ENCODE measurements at regions not wholly inside any gene's neighbourhood (a gene's known extent, or its start where the extent isn't known, plus 50 kb on each side); places are given as distances from the start of the nearest gene placed in this dataset.
"Not testable (repeated sequence)": the region's sequence is repeated elsewhere in the genome, so short reads cannot be mapped to it uniquely, and the experiment has no call there.

GRCh38 chr20:52361650-52362049, 170.1 kb upstream of the ZFP64 start:
- no peak for DNase-seq

DNA sequence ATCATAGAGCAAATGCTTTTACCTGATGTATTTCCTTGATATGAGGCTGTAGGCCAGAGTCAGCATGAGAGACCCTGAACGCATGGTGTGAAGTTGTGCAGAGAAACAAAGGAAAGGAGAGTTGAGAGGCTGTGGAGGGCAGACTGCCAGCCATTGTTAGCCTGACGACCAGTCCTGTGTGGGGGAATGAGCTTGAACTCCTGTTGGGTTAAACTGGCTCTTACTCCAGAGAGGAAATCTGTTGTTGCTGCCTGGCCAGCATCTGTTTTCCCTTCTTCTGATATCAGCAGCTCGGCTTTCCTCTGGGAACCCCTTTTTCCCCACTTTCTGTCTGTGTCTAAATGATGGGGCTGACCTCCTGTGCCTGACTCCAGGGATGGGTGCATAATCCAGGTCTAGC, 158.2 kb upstream of the ZFP64 start:
- no peak for DNase-seq

- no peak for DNase-seq
Measured at GRCh38 chr20:52348434-52348833, 156.9 kb upstream of the ZFP64 start.

DNA sequence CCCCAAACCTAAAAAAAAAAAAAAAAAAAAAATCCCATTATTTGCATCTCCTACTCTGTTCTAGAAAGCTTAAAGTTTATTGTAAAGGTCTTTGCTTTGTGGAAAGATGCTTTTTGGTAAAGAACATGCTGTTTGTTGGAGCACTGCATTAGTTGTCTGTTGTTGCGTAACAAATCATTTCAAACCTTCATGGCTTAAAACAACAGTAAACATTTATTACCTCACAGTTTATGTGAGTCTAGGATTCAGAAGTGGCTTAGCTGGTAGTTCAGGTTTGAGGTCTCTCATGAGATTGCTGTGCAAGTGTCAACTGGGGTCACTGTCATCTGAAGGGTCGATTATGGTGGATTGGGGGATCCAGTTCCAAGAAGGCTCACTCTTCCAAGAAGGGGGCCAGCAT, 155.2 kb upstream of the ZFP64 start:
- no peak for DNase-seq

DNA sequence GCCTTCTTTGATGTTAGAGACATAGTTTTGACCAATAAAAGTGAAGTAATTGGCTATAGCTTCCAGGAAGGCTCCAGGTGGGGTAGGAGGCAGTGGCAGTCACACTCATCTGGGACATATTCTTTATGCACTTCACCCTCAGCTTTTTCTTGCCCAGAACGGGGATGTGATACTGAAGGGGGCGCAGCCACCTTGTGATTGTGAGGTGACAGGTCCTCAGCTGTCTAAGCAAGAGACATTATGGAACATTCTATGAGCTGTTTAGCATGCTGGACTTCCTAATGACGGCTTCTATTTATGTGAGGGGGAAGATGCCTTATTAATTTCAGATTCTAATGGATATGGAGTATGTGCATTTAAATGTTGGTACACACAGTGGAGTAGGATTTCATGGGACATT, 151.3 kb upstream of the ZFP64 start:
- DNase-seq = no peak

- peak in 1 of 2 experiments; percentile 62 for DNase-seq
Measured at GRCh38 chr20:52340036-52340634, 148.6 kb upstream of the ZFP64 start.

- DNase-seq = no peak
Measured at GRCh38 chr20:52332649-52333250, 141.2 kb upstream of the ZFP64 start.

- no peak for DNase-seq
Measured at GRCh38 chr20:52332230-52332629, 140.7 kb upstream of the ZFP64 start.

- DNase-seq = no peak
Measured at GRCh38 chr20:52331655-52332054, 140.1 kb upstream of the ZFP64 start.

- DNase-seq = no peak
Measured at GRCh38 chr20:52321396-52321795, 129.8 kb upstream of the ZFP64 start.

DNA sequence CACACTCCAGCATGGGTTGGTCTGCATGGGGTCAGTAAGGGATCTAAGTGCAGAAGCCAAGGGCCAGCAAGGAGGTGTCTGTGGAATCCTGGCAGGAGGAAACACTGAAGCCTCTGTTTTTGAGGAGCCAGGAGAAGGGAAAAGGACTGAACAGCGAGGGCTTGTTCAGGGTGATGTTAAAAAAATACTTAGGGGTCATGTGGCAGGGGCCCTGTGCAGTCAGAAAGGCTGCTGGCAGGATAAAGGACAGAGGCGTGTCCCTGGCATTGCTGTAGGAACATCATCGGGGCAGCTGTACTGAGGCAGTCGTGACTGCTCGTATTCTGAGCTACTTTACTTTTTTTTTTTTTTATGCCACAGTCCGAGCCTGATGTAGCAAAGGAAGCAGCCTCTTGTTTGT, 127.1 kb upstream of the ZFP64 start:
- no peak for DNase-seq

- DNase-seq = peak; percentile 8 to 62
Measured at GRCh38 chr20:52313341-52313963, 121.9 kb upstream of the ZFP64 start.

DNA sequence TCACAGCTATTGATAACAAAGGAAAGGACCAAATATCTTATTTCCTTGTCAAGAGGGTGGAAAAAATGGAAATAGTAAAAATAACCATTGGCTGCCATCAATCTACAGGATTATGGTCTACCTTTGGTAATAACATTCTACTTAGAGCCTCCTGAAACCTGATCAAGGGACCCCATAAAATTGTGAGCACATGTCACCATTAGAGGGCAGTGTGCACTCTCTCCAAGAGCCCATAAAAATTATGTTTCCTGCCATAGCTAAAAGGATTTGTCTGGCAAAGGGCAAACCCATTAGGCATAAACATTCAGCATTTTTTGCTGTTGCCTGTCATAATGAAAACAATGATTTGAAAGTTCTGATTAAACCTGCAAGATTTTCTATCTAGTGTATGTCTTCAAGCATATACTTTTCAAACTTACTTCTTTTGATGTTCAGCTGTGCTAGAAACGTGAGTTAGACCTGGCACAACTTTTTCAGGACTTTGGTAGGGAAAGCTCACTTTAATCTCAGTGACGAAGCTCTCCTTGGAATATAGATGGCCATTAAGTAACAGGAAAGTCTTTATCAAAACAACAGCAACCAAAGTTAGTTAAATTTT, 120.7 kb upstream of the ZFP64 start:
- DNase-seq = peak; percentile 59 to 68

DNA sequence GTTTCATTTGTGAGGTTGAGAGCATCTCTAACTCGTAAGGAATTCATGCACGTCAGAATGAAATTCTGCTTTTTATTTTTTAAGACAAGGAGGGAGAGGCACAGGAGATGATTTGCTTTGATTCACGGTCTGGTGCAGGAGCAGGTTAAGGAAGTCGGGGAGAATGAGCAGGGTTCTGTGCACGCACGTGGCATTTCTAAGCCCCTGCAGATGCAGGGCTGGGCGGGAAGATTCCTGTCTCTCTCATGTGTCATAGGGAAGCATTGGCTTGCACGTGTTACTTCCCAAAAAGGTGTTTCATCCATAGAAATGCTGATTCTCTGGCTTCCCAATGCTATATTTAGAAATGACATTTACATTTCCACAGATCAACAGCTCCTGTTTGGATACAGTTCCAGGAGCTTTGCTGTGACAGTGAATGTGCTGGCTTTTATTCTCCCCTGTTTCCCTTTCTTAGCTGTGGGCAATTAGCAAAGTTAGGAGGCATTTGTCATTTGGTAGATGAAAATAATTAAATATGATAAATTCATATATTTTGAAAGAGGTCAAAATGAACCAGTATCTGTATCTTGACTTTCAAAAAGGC, 119.7 kb upstream of the ZFP64 start:
- DNase-seq = no peak

GRCh38 chr20:52309181-52309580, 117.6 kb upstream of the ZFP64 start:
- DNase-seq = no peak

DNA sequence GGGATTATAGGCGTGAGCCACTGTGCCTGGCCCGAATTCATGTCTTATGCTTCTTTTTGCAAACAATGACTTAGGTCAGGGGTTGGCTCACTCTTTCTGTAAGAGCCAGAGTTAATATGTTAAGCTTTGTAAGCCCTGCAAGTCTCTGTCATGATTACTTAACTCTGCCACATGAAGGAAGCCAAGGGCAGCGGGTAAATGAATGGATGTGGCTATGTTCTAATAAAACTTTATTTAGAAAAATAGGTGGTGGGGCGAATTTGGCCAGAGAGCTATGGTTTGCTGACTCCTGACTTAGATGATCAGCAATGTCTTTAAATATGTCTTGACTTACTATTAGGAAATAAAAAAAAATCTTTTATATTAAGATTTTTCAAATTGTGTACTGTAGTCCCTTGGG, 114.9 kb upstream of the ZFP64 start:
- DNase-seq = no peak

GRCh38 chr20:52305858-52306257, 114.3 kb upstream of the ZFP64 start:
- DNase-seq = no peak

- no peak for DNase-seq
Measured at GRCh38 chr20:52305024-52305645, 113.6 kb upstream of the ZFP64 start.

DNA sequence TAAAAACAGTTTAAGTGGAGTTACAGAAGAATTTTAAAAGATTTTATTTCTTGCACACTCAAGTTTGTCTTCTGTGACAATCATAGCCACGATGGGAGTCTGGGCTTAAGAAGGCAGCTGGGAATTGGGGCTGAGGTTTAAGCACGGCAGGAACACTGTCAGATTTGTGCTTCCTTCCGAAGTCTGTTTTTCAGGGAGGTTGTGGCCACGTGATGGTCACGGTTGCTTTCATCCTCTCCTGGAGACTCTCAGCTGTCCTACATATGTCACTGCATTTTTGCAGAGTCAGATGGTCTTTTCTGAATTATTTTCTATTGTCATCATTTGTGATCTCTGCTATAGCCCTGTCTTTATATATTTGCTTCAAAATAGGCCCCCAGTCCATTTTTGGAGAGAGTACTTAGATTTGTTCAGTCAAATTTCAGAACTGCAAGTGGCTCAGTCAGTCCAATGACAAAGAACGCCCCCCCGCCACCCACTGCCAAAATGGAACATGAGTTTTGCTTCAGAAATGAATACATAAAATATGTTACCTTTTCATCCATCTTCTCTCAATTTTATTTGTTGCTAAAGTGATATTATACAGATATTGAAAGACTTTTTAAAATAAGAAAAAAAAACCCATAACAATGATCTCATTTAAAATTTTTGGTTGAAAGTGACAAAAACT, 111.8 kb upstream of the ZFP64 start:
- no peak for DNase-seq

DNA sequence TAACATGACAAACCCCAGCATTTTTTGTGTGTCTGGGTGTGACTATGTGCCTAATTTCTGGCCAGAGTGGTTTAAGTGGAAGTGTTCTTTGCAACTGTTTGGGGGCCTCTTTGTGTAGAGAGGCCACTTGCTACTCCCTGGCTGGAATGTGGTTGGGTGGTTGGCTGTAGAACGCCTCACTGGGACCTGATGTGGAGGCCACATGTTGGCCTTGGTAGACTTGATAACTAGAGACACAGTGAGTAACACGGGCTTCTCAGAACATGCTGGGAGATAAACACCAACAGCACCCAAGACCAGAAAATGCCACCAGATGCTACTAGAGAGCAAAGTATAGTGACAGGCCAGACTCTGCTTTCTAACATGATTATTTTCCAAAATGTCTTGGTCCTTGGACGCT, 111.2 kb upstream of the ZFP64 start:
- DNase-seq = no peak

DNA sequence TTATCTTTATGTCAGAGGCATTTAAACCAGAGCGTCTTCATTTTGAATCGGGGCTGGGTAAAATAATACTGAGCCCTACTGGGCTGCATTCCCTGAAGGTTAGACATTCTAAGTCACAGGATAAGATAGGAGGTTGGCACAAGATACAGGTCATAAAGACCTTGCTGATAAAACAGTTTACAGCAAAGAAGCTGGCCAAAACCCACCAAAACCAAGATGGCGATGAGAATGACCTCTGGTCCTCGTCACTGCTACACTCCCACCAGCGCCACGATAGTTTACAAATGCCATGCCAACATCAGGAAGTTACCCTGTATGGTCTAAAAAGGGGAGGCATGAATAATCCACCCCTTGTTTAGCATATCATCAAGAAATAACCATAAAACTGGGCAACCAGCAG, 110.5 kb upstream of the ZFP64 start:
- not testable (repeated sequence) for DNase-seq

- no peak for DNase-seq
Measured at GRCh38 chr20:52295556-52295955, 104.0 kb upstream of the ZFP64 start.

- DNase-seq = no peak
Measured at GRCh38 chr20:52294106-52294628, 102.6 kb upstream of the ZFP64 start.

Data from NCI-H446 (cell line).